NT2/D1 (cell line): ENCODE measurements at regions not wholly inside any gene's neighbourhood (a gene's known extent, or its start where the extent isn't known, plus 50 kb on each side); places are given as distances from the start of the nearest gene placed in this dataset.

Source experiments
- DNase-seq: peaks from one replicate; pipeline ENCODE4 v3.0.0-alpha.2; 2011; ENCODE audit warnings: low read depth, low spot score
- H3K27me3 ChIP-seq: 2 replicates; pipeline ENCODE4 v1.6.0; 2011; ENCODE audit warnings: mild to moderate bottlenecking; ENCODE audit not compliant: insufficient read length, insufficient read depth
- H3K36me3 ChIP-seq: 2 replicates; pipeline ENCODE4 v1.6.1; 2011; ENCODE audit warnings: mild to moderate bottlenecking, low read length, mixed read lengths; ENCODE audit not compliant: insufficient read depth, insufficient read length
- H3K4me1 ChIP-seq: 2 replicates; pipeline ENCODE4 v1.5.1; 2011; ENCODE audit not compliant: insufficient read depth, insufficient read length
- H3K4me3 ChIP-seq: 2 replicates; pipeline ENCODE4 v1.5.1; 2011; ENCODE audit warnings: low read depth; ENCODE audit not compliant: insufficient read length
- H3K9ac ChIP-seq: 2 replicates; pipeline ENCODE4 v1.6.0; 2011; ENCODE audit warnings: low read depth; ENCODE audit not compliant: insufficient read length
- H3K9me3 ChIP-seq: 2 replicates; pipeline ENCODE4 v1.5.1; 2011; ENCODE audit warnings: mild to moderate bottlenecking, low read length; ENCODE audit not compliant: insufficient read depth
- SUZ12 ChIP-seq: IDR thresholded peaks from 2 replicates; pipeline ENCODE4 v1.6.1; 2011; ENCODE audit not compliant: insufficient read length, insufficient read depth; ENCODE audit errors: extremely low read depth
- YY1 ChIP-seq: IDR thresholded peaks from 2 replicates; pipeline ENCODE4 v1.6.1; 2011; ENCODE audit not compliant: insufficient read length, insufficient read depth
- ZNF274 ChIP-seq: IDR thresholded peaks from 2 replicates; pipeline ENCODE4 v1.6.1; 2011; ENCODE audit warnings: mild to moderate bottlenecking, low read depth, low read length

GRCh38 chr3:177749836-177750235, 552.6 kb upstream of the TBL1XR1 start:
- Histone ChIP-seq H3K4me3 (no peak overlapping the region), H3K9me3 (0 out of 2 replicates have a peak, but pooled peaks cover 6% of the 10 kb centered on the region), H3K36me3 (no peaks in the 10 kb centered on the region), H3K27me3 (no peaks in the 10 kb centered on the region), H3K9ac (no peak overlapping the region), H3K4me1 (no peaks in the 10 kb centered on the region)
- DNase-seq: no peak
- TF ChIP-seq ZNF274: no peak
- TF ChIP-seq YY1: no peak
- no peak for TF ChIP-seq SUZ12

DNA sequence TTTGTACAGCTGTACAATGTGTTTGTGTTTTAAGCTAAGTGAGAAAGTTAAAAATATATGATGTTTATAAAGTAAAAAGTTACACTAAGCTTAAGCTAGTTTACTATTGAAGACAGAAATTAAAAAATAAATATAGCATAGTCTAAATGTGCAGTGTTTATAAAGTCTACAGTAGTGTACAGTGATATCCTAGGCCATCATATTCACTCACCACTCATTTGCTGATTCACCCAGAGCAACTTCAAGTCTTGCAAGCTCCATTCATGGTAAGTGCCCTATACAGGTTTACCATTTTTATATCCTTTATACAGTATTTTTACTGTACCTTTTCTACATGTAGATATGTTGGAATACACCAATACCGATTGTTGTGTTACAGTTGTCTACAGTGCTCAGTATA, 553.2 kb upstream of the TBL1XR1 start:
- Histone ChIP-seq H3K4me3 (no peak overlapping the region), H3K27me3 (no peaks in the 10 kb centered on the region), H3K9ac (no peak overlapping the region), H3K9me3 (0 out of 2 replicates have a peak, but pooled peaks cover 6% of the 10 kb centered on the region), H3K36me3 (no peaks in the 10 kb centered on the region), H3K4me1 (no peaks in the 10 kb centered on the region)
- DNase-seq: no peak
- TF ChIP-seq SUZ12: no peak
- TF ChIP-seq ZNF274: no peak
- no peak for TF ChIP-seq YY1

DNA sequence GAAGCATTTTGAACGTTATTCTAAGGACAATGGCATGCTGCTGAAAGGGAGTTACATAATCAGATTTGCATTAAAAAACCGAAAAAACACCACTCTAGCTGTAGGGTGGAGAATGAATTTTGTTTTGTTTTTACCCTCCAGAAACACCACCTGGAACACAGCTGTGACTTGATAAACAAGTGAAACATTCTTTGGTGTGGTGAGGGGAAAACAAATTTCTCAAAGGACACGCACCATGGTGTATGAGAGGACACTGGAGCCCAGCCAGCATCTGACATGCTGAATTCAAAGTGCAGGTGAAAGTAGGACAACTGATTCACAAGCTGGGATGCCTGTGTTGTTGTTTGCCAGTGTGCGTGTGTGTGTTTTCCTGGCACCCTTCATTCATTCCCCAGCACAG, 554.5 kb upstream of the TBL1XR1 start:
- Histone ChIP-seq H3K4me1 (no peaks in the 10 kb centered on the region), H3K9me3 (peaks cover 14% of the 10 kb centered on the region; the same call in 1 of the 2 replicates), H3K36me3 (no peaks in the 10 kb centered on the region), H3K27me3 (no peaks in the 10 kb centered on the region), H3K9ac (no peak overlapping the region), H3K4me3 (no peak overlapping the region)
- no peak for DNase-seq
- TF ChIP-seq ZNF274: no peak
- TF ChIP-seq SUZ12: no peak
- no peak for TF ChIP-seq YY1

- no peaks in the 10 kb centered on the region for H3K36me3 ChIP-seq
- no peak overlapping the region for H3K4me3 ChIP-seq
- no peak for TF ChIP-seq ZNF274
- no peak for TF ChIP-seq YY1
- TF ChIP-seq SUZ12: no peak
- H3K27me3 ChIP-seq: no peaks in the 10 kb centered on the region
- no peak for DNase-seq
- H3K9me3 ChIP-seq: peaks cover 25% of the 10 kb centered on the region
- no peaks in the 10 kb centered on the region for H3K4me1 ChIP-seq
- no peak overlapping the region for H3K9ac ChIP-seq
Observed at GRCh38 chr3:177752831-177753230, 555.5 kb upstream of the TBL1XR1 start.

DNA sequence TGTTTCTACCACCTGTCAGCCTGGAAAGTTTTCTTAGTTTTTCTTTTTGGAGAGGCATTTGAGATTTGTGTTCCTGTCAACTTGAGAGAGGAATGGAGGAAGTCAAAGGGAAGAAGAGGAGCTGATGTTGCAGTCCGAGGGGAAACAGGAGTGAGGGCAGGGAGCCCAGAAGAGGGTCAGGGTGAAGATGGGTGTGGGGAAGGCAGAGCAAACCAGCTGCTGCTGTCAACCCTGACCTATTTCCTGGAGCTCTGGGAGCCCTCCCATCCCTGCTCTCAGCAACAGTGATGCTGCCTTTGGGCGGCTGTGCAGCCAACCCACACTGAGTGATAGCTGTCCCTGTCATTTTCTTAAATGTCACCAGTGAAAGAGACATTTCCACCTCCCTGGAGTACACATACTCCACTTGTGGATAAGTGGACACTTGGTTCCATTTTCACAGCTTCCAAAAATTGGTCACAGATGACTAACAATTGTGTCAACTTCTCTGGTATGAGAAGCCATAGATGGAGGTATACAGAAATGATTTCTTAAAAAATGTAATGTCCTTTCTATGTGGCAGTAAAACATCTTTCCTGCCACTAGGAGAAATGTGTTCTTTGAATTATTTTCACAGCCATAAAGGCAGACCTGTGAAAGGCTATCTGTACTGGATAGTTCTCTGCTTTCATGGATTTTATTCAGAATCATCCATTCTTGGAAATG, 556.3 kb upstream of the TBL1XR1 start:
- Histone ChIP-seq H3K4me3 (no peak overlapping the region), H3K27me3 (no peaks in the 10 kb centered on the region), H3K36me3 (no peaks in the 10 kb centered on the region), H3K4me1 (no peaks in the 10 kb centered on the region), H3K9me3 (peaks cover 32% of the 10 kb centered on the region), H3K9ac (no peak overlapping the region)
- no peak for TF ChIP-seq YY1
- TF ChIP-seq SUZ12: no peak
- no peak for TF ChIP-seq ZNF274
- DNase-seq: no peak

GRCh38 chr3:177754508-177754921, 557.2 kb upstream of the TBL1XR1 start:
- H3K27me3 ChIP-seq: no peaks in the 10 kb centered on the region
- no peaks in the 10 kb centered on the region for H3K36me3 ChIP-seq
- DNase-seq: no peak
- TF ChIP-seq YY1: no peak
- TF ChIP-seq ZNF274: no peak
- no peak for TF ChIP-seq SUZ12
- H3K9me3 ChIP-seq: peaks cover 40% of the 10 kb centered on the region
- H3K4me1 ChIP-seq: no peaks in the 10 kb centered on the region
- no peak overlapping the region for H3K4me3 ChIP-seq
- no peak overlapping the region for H3K9ac ChIP-seq

DNA sequence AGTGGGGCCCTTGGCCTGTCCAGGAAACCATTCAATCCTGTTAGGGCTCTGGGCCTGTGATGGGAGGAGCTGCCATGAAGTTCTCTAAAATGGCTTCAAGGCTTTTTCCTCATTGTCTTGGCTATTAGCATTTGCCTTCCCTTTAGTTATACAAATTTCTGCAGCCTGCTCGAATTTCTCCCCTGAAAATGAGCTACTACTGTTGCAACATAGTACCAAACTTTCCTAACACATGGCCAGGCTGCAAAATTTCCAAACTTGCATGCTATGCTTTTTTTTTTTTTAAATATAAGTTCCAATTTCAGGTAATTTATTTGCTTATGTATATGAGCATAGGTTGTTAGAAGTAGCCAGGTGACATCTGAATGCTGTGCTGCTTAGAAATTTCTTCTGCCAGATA, 560.8 kb upstream of the TBL1XR1 start:
- no peak overlapping the region for H3K9ac ChIP-seq
- H3K9me3 ChIP-seq: peaks cover 45% of the 10 kb centered on the region
- H3K27me3 ChIP-seq: no peaks in the 10 kb centered on the region
- TF ChIP-seq ZNF274: no peak
- TF ChIP-seq YY1: no peak
- TF ChIP-seq SUZ12: no peak
- no peaks in the 10 kb centered on the region for H3K36me3 ChIP-seq
- DNase-seq: no peak
- no peaks in the 10 kb centered on the region for H3K4me1 ChIP-seq
- H3K4me3 ChIP-seq: no peak overlapping the region

DNA sequence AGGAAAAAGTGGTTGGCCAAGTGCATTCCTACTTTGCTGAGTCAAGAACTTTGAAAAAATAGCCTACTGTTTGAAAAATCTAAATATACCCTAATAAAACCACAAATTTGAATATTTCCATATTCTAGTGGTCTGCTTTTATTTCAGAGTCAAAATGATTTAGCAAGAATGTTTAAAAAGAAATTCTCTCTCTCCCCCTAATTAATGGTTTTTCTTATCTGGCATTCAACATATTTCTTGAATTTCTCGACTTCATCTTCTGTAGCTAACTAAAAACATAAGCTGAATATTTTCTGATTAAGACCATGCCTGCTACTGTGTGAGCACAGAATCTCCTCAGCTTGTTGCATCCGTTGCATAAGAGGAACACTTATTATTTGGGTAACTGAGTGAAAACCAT, 563.5 kb upstream of the TBL1XR1 start:
- no peaks in the 10 kb centered on the region for H3K27me3 ChIP-seq
- TF ChIP-seq YY1: no peak
- no peak overlapping the region for H3K4me3 ChIP-seq
- H3K9ac ChIP-seq: no peak overlapping the region
- no peaks in the 10 kb centered on the region for H3K36me3 ChIP-seq
- DNase-seq: no peak
- H3K4me1 ChIP-seq: no peaks in the 10 kb centered on the region
- peaks cover 45% of the 10 kb centered on the region for H3K9me3 ChIP-seq
